ENCODE measurements at regions not wholly inside any gene's neighbourhood (a gene's known extent, or its start where the extent isn't known, plus 50 kb on each side); places are given as distances from the start of the nearest gene placed in this dataset.

- DNase-seq = no peak
These were observed 149.0 kb upstream of the KCNIP4 start for GRCh38 chr4:22097596-22097995.

GRCh38 chr4:22094217-22094616 lies 145.6 kb upstream of the KCNIP4 start:
- DNase-seq = no peak

GRCh38 chr4:22093126-22093525 lies 144.6 kb upstream of the KCNIP4 start:
- no peak for DNase-seq

- no peak for DNase-seq
These were observed 143.3 kb upstream of the KCNIP4 start for GRCh38 chr4:22091906-22092305.

GRCh38 chr4:22091352-22091717 lies 142.8 kb upstream of the KCNIP4 start:
- DNase-seq = no peak

- DNase-seq = no peak
These were observed 142.2 kb upstream of the KCNIP4 start for GRCh38 chr4:22090661-22091351.

- no peak for DNase-seq
These were observed 129.0 kb upstream of the KCNIP4 start for GRCh38 chr4:22077571-22077970.

GRCh38 chr4:22072726-22073125 lies 124.2 kb upstream of the KCNIP4 start:
- DNase-seq = no peak

- no peak for DNase-seq
These were observed 123.7 kb upstream of the KCNIP4 start for GRCh38 chr4:22072240-22072639.

GRCh38 chr4:22071749-22072148 lies 123.2 kb upstream of the KCNIP4 start:
- no peak for DNase-seq

GRCh38 chr4:22070256-22070655 lies 121.7 kb upstream of the KCNIP4 start:
- DNase-seq = no peak

GRCh38 chr4:22063613-22064012 lies 115.0 kb upstream of the KCNIP4 start:
- DNase-seq = no peak

- no peak for DNase-seq
These were observed 114.1 kb upstream of the KCNIP4 start for GRCh38 chr4:22062676-22063075.

GRCh38 chr4:22055954-22056353 lies 107.4 kb upstream of the KCNIP4 start:
- no peak for DNase-seq

GRCh38 chr4:22052076-22052475 lies 103.5 kb upstream of the KCNIP4 start:
- DNase-seq = no peak

- DNase-seq = no peak
These were observed 99.8 kb upstream of the KCNIP4 start for GRCh38 chr4:22048323-22048722.

GRCh38 chr4:22047793-22048192 lies 99.2 kb upstream of the KCNIP4 start:
- DNase-seq = no peak

- no peak for DNase-seq
These were observed 96.6 kb upstream of the KCNIP4 start for GRCh38 chr4:22045051-22045630.

- DNase-seq = no peak
These were observed 82.9 kb upstream of the KCNIP4 start for GRCh38 chr4:22031423-22031822.

- no peak for DNase-seq
These were observed 82.3 kb upstream of the KCNIP4 start for GRCh38 chr4:22030881-22031280.

GRCh38 chr4:22030307-22030706 lies 81.7 kb upstream of the KCNIP4 start:
- DNase-seq = no peak

- DNase-seq = no peak
These were observed 81.2 kb upstream of the KCNIP4 start for GRCh38 chr4:22029803-22030202.

- DNase-seq = no peak
These were observed 72.5 kb upstream of the KCNIP4 start for GRCh38 chr4:22021106-22021505.

- no peak for DNase-seq
These were observed 71.6 kb upstream of the KCNIP4 start for GRCh38 chr4:22020129-22020528.

GRCh38 chr4:22019676-22020075 lies 71.1 kb upstream of the KCNIP4 start:
- no peak for DNase-seq

Data from CD4-positive, alpha-beta T cell treated with Interleukin-10 for 1 hour (primary cell).